ENCODE measurements at regions not wholly inside any gene's neighbourhood (a gene's known extent, or its start where the extent isn't known, plus 50 kb on each side); places are given as distances from the start of the nearest gene placed in this dataset.
"Not testable (repeated sequence)": the region's sequence is repeated elsewhere in the genome, so short reads cannot be mapped to it uniquely, and the experiment has no call there.

- DNase-seq, result not testable (repeated sequence)
Observed at GRCh38 chr7:9725940-9726663, 1247.6 kb upstream of the PHF14 start.

GRCh38 chr7:9726811-9727210, 1246.9 kb upstream of the PHF14 start:
- not testable (repeated sequence) for DNase-seq

GRCh38 chr7:9727467-9727869, 1246.2 kb upstream of the PHF14 start:
- not testable (repeated sequence) for DNase-seq

- DNase-seq, result not testable (repeated sequence)
Observed at GRCh38 chr7:9728014-9728657, 1245.5 kb upstream of the PHF14 start.

- DNase-seq, result no peak
Observed at GRCh38 chr7:9752033-9752432, 1221.6 kb upstream of the PHF14 start.

GRCh38 chr7:9761224-9761623, 1212.4 kb upstream of the PHF14 start:
- DNase-seq, result no peak

- no peak for DNase-seq
Observed at GRCh38 chr7:9776900-9777299, 1196.8 kb upstream of the PHF14 start.

- DNase-seq, result no peak
Observed at GRCh38 chr7:9778367-9778766, 1195.3 kb upstream of the PHF14 start.

GRCh38 chr7:9781710-9782109, 1192.0 kb upstream of the PHF14 start:
- no peak for DNase-seq

- DNase-seq, result no peak
Observed at GRCh38 chr7:9782275-9782674, 1191.4 kb upstream of the PHF14 start.

GRCh38 chr7:9785211-9785610, 1188.5 kb upstream of the PHF14 start:
- DNase-seq, result no peak

GRCh38 chr7:9796241-9796640, 1177.4 kb upstream of the PHF14 start:
- no peak for DNase-seq

GRCh38 chr7:9822458-9823290, 1151.0 kb upstream of the PHF14 start:
- DNase-seq, result no peak

GRCh38 chr7:9835199-9835598, 1138.5 kb upstream of the PHF14 start:
- DNase-seq, result no peak

- DNase-seq, result no peak
Observed at GRCh38 chr7:9836671-9837070, 1137.0 kb upstream of the PHF14 start.

GRCh38 chr7:9842301-9842700, 1131.4 kb upstream of the PHF14 start:
- no peak for DNase-seq

- DNase-seq, result no peak
Observed at GRCh38 chr7:9846902-9847301, 1126.8 kb upstream of the PHF14 start.

GRCh38 chr7:9854605-9855004, 1119.1 kb upstream of the PHF14 start:
- DNase-seq, result no peak

GRCh38 chr7:9856668-9857067, 1117.0 kb upstream of the PHF14 start:
- no peak for DNase-seq

GRCh38 chr7:9863545-9863944, 1110.1 kb upstream of the PHF14 start:
- no peak for DNase-seq

GRCh38 chr7:9869151-9869550, 1104.5 kb upstream of the PHF14 start:
- DNase-seq, result no peak

- DNase-seq, result no peak
Observed at GRCh38 chr7:9869566-9869965, 1104.1 kb upstream of the PHF14 start.

GRCh38 chr7:9870674-9871073, 1103.0 kb upstream of the PHF14 start:
- no peak for DNase-seq

GRCh38 chr7:9874182-9874581, 1099.5 kb upstream of the PHF14 start:
- DNase-seq, result no peak

All from CD4-positive, alpha-beta T cell treated with Interleukin-17A for 1 hour (primary cell).